22Rv1 (cell line): ENCODE measurements at regions not wholly inside any gene's neighbourhood (a gene's known extent, or its start where the extent isn't known, plus 50 kb on each side); places are given as distances from the start of the nearest gene placed in this dataset.

Experiments used
- H3K27ac ChIP-seq: fragments of 450-650 bp; 2 replicates; pipeline ENCODE4 v1.5.1; 2017
- CTCF ChIP-seq: fragments of 450-650 bp; IDR thresholded peaks from 2 replicates; pipeline ENCODE4 v1.5.1; 2017; ENCODE audit warnings: mild to moderate bottlenecking
- ZFX ChIP-seq: fragments of 450-650 bp; IDR thresholded peaks from 2 replicates; pipeline ENCODE4 v1.6.1; 2017; ENCODE audit warnings: antibody characterized with exemption, borderline replicate concordance

- no peak overlapping the region for H3K27ac ChIP-seq
- TF ChIP-seq CTCF, result no peak
- no peak for TF ChIP-seq ZFX
These were observed 620.6 kb upstream of the DAB2 start for GRCh38 chr5:40045429-40045828.

GRCh38 chr5:40043916-40044315 lies 619.1 kb upstream of the DAB2 start:
- H3K27ac ChIP-seq, result no peak overlapping the region
- TF ChIP-seq ZFX, result no peak
- no peak for TF ChIP-seq CTCF

GRCh38 chr5:40041452-40041851 lies 616.7 kb upstream of the DAB2 start:
- no peak overlapping the region for H3K27ac ChIP-seq
- no peak for TF ChIP-seq CTCF
- TF ChIP-seq ZFX, result no peak

- no peak for TF ChIP-seq CTCF
- TF ChIP-seq ZFX, result no peak
- no peak overlapping the region for H3K27ac ChIP-seq
These were observed 612.9 kb upstream of the DAB2 start for GRCh38 chr5:40037713-40038112.

GRCh38 chr5:40034441-40034840 lies 609.7 kb upstream of the DAB2 start:
- TF ChIP-seq CTCF (no peak), ZFX (no peak)
- H3K27ac ChIP-seq, result no peak overlapping the region

- H3K27ac ChIP-seq, result no peak overlapping the region
These were observed 608.6 kb upstream of the DAB2 start for GRCh38 chr5:40033411-40033810.

GRCh38 chr5:40033009-40033408 lies 608.2 kb upstream of the DAB2 start:
- no peak for TF ChIP-seq ZFX
- no peak for TF ChIP-seq CTCF
- no peak overlapping the region for H3K27ac ChIP-seq

More at GRCh38 chr5:40033411-40033810, 608.6 kb upstream of the DAB2 start:
- TF ChIP-seq CTCF, result no peak
- TF ChIP-seq ZFX, result no peak
